Osteoblast (primary cell): ENCODE measurements at regions not wholly inside any gene's neighbourhood (a gene's known extent, or its start where the extent isn't known, plus 50 kb on each side); places are given as distances from the start of the nearest gene placed in this dataset.

Experiments used
- DNase-seq: peaks from one replicate; pipeline ENCODE4 v3.0.0; 2011; ENCODE audit warnings: low spot score, mixed read lengths; ENCODE audit not compliant: insufficient read length; ENCODE audit errors: missing footprints
- H2AFZ ChIP-seq: 2 replicates; pipeline ENCODE4 v1.6.0; 2011; ENCODE audit warnings: mild to moderate bottlenecking, low read length
- H3K27ac ChIP-seq: 2 replicates; pipeline ENCODE4 v1.5.1; 2011; ENCODE audit warnings: mild to moderate bottlenecking, low read depth, low read length, moderate library complexity
- H3K27me3 ChIP-seq: 2 replicates; pipeline ENCODE4 v1.6.0; 2012; ENCODE audit warnings: mild to moderate bottlenecking, control low read depth, inconsistent platforms, low read length, moderate library complexity; ENCODE audit not compliant: insufficient read depth
- H3K36me3 ChIP-seq: 2 replicates; pipeline ENCODE4 v1.5.1; 2011; ENCODE audit warnings: mild to moderate bottlenecking, low read length, control low read depth, moderate library complexity; ENCODE audit not compliant: insufficient read depth
- H3K4me1 ChIP-seq: 2 replicates; pipeline ENCODE4 v1.5.1; 2011; ENCODE audit warnings: mild to moderate bottlenecking, low read length, control low read depth, moderate library complexity; ENCODE audit not compliant: insufficient read depth
- H3K4me2 ChIP-seq: 2 replicates; pipeline ENCODE4 v1.6.0; 2011; ENCODE audit warnings: mild to moderate bottlenecking, low read length; ENCODE audit not compliant: insufficient read depth
- H3K4me3 ChIP-seq: fragments of 200-600 bp; sonication (generic); 3 replicates; pipeline ENCODE4 v1.5.1; 2012; ENCODE audit warnings: mild to moderate bottlenecking, low read length, inconsistent platforms; ENCODE audit not compliant: insufficient read depth
- H3K79me2 ChIP-seq: 2 replicates; pipeline ENCODE4 v1.6.0; 2012; ENCODE audit warnings: mild to moderate bottlenecking, low read length, control low read depth, inconsistent platforms; ENCODE audit not compliant: insufficient read depth
- H3K9me3 ChIP-seq: 2 replicates; pipeline ENCODE4 v1.5.1; 2011; ENCODE audit warnings: low read depth, low read length, control low read depth
- H4K20me1 ChIP-seq: 2 replicates; pipeline ENCODE4 v1.6.0; 2012; ENCODE audit warnings: mild to moderate bottlenecking, low read length, control low read depth; ENCODE audit not compliant: insufficient read depth
- TF ChIP-seq, protein P1 (sequence below): IDR thresholded peaks from 2 replicates; pipeline ENCODE4 v1.5.1; 2011; ENCODE audit warnings: mild to moderate bottlenecking, low read depth, low read length, moderate library complexity; ENCODE audit errors: extremely low read depth

DNA sequence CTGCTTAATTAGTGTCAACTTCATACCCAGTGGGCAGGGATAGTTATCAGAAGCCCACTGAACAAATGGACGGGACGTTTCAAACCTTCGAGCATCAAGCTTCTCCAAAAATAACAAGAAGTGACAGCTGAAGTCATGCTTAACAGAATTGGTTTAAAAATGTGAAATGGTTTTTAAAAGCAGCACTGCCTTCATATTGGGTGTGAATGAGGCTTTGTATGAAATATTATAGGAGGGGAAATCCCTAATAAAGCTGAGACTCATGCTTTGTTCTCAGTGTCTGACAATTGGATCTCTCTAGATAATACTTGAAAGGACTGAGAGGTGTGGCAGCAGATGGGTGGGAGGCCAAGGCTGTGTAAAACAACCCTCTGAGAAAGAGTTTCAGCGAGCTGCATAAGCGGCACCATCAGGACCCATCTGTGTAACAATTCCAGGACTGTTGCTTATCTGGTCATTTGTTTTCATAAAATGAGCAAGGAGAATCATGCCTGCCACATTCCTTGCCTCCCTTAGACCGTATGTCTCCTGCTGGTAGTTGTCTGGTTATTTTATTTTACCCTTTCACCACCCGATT lies 667.7 kb downstream of the DIAPH3 start:
- H3K79me2 ChIP-seq: no peaks in the 10 kb centered on the region
- H3K27ac ChIP-seq: no peak overlapping the region
- no peak for DNase-seq
- TF ChIP-seq, protein P1, sequence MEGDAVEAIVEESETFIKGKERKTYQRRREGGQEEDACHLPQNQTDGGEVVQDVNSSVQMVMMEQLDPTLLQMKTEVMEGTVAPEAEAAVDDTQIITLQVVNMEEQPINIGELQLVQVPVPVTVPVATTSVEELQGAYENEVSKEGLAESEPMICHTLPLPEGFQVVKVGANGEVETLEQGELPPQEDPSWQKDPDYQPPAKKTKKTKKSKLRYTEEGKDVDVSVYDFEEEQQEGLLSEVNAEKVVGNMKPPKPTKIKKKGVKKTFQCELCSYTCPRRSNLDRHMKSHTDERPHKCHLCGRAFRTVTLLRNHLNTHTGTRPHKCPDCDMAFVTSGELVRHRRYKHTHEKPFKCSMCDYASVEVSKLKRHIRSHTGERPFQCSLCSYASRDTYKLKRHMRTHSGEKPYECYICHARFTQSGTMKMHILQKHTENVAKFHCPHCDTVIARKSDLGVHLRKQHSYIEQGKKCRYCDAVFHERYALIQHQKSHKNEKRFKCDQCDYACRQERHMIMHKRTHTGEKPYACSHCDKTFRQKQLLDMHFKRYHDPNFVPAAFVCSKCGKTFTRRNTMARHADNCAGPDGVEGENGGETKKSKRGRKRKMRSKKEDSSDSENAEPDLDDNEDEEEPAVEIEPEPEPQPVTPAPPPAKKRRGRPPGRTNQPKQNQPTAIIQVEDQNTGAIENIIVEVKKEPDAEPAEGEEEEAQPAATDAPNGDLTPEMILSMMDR: no peak
- peaks cover 4% of the 10 kb centered on the region for H3K27me3 ChIP-seq
- no peaks in the 10 kb centered on the region for H3K36me3 ChIP-seq
- H3K9me3 ChIP-seq: no peaks in the 10 kb centered on the region
- no peaks in the 10 kb centered on the region for H4K20me1 ChIP-seq
- no peak overlapping the region for H2AFZ ChIP-seq
- H3K4me2 ChIP-seq: no peak overlapping the region
- H3K4me3 ChIP-seq: no peak overlapping the region
- no peaks in the 10 kb centered on the region for H3K4me1 ChIP-seq

DNA sequence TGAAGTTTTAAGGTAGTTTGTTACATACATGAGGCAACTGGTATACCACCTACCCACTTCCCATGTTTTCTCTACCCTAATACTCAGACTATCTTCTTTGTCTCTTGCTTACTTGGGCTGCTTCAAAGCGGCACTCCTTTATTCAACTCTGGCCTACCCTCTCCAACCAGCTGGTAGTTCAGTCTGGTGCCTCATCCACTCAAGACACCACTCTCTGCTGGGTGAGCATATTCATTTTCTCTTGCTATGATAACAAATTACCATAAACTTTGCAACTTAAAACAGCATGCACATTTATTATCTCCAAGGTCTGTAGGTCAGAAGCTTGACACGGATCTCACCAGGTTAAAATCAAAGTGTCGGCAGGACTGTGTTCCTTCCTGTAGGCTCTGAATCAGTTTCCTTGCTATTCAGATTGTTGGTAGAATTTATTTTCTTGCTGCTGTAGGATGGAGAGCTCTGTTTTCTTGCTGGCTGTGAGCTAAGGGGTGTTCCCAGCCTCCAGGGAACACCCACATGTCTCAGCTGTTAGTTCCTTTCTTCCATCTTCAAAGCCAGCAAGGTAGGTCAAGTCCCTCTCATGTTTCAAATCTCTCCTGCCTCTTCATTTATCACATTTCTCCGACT lies 666.0 kb downstream of the DIAPH3 start:
- H3K27me3 ChIP-seq: peaks cover 4% of the 10 kb centered on the region
- no peak overlapping the region for H3K4me3 ChIP-seq
- H3K27ac ChIP-seq: no peak overlapping the region
- H3K79me2 ChIP-seq: no peaks in the 10 kb centered on the region
- DNase-seq: no peak
- no peaks in the 10 kb centered on the region for H3K4me1 ChIP-seq
- H4K20me1 ChIP-seq: no peaks in the 10 kb centered on the region
- H3K4me2 ChIP-seq: no peak overlapping the region
- no peaks in the 10 kb centered on the region for H3K36me3 ChIP-seq
- TF ChIP-seq, protein P1: no peak
- no peak overlapping the region for H2AFZ ChIP-seq
- no peaks in the 10 kb centered on the region for H3K9me3 ChIP-seq

DNA sequence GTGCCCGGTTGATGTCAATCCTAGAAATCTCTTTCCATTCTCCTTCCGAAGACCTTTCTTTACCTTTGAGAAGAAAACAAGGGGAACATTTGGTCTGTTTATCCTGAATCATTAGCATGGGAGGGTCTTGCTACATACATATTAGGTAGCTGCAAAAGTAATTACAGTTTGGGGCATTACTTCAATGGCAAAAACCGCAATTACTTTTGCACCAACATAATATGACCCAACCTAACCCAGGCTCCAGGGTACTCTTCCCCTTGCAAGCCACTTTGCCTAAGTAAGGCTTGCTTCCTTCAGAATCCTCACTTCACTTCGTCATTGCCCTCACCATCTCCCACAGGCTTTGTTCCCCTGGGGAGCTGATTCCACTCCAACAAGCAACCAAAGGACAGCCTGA lies 662.7 kb downstream of the DIAPH3 start:
- no peaks in the 10 kb centered on the region for H3K9me3 ChIP-seq

DNA sequence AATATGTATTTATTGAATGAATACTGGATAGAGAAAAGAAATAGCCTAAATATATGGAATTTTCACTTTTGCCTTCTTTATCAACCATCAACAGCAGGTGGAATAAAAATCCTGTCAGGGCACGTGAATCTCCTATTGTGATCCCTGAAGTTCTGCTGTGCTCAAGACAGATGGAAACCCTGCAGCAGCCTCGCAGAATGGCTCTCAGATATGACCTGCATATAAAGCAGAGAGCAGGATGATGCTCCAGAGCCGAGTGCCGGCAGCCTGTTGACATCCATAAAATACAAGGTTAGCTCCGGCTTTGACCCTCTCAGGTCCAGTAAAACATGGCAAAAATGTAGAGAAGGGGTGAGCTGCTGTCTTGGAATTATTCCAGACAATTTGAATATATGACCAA lies 659.3 kb downstream of the DIAPH3 start:
- TF ChIP-seq, protein P1: no peak
- H3K27ac ChIP-seq: no peak overlapping the region
- DNase-seq: no peak
- H3K36me3 ChIP-seq: no peaks in the 10 kb centered on the region
- H3K4me1 ChIP-seq: no peaks in the 10 kb centered on the region
- no peak overlapping the region for H2AFZ ChIP-seq
- no peak overlapping the region for H3K4me2 ChIP-seq
- no peak overlapping the region for H3K4me3 ChIP-seq
- no peaks in the 10 kb centered on the region for H4K20me1 ChIP-seq
- H3K27me3 ChIP-seq: no peaks in the 10 kb centered on the region
- H3K79me2 ChIP-seq: no peaks in the 10 kb centered on the region
- no peaks in the 10 kb centered on the region for H3K9me3 ChIP-seq

More for the DNA sequence above, 662.7 kb downstream of the DIAPH3 start:
- Histone ChIP-seq H2AFZ (no peak overlapping the region), H3K4me1 (no peaks in the 10 kb centered on the region), H3K27me3 (no peaks in the 10 kb centered on the region), H3K36me3 (no peaks in the 10 kb centered on the region), H3K4me3 (no peak overlapping the region), H3K27ac (no peak overlapping the region), H3K4me2 (no peak overlapping the region), H4K20me1 (no peaks in the 10 kb centered on the region), H3K79me2 (no peaks in the 10 kb centered on the region)
- DNase-seq: no peak
- TF ChIP-seq, protein P1: no peak
